ENCODE measurements at regions not wholly inside any gene's neighbourhood (a gene's known extent, or its start where the extent isn't known, plus 50 kb on each side); places are given as distances from the start of the nearest gene placed in this dataset.

- H3K9me3 ChIP-seq (ENCODE audit: control insufficient read depth, insufficient read depth, low read length), result no peaks in the 10 kb centered on the region
- H3K9me2 ChIP-seq (replicated peaks; ENCODE audit: control insufficient read depth, low read length), result no peaks in the 10 kb centered on the region
- no peak overlapping the region for H3K4me2 ChIP-seq (ENCODE audit: low read length)
- H3K27me3 ChIP-seq (ENCODE audit: control insufficient read depth, low read length), result no peaks in the 10 kb centered on the region
- no peaks in the 10 kb centered on the region for H3K4me1 ChIP-seq (ENCODE audit: control insufficient read depth, low read length)
- no peak overlapping the region for H3K4me3 ChIP-seq (ENCODE audit: low read length)
- TF ChIP-seq EZH2phosphoT487 (IDR thresholded peaks at IDR 0.05; ENCODE audit: borderline replicate concordance, low read length) (no peak), CTCF (IDR thresholded peaks at IDR 0.05; ENCODE audit: low read depth, low read length, poor library complexity, severe bottlenecking) (no peak)
- H3K27ac ChIP-seq (ENCODE audit: low read depth, low read length), result no peak overlapping the region
- no peaks in the 10 kb centered on the region for H3F3A ChIP-seq (ENCODE audit: control insufficient read depth, insufficient read depth)
- H4K20me1 ChIP-seq (ENCODE audit: control insufficient read depth, insufficient read depth, low read depth, low read length), result no peaks in the 10 kb centered on the region
- no peaks in the 10 kb centered on the region for H3K36me3 ChIP-seq (ENCODE audit: control insufficient read depth, low read length)
- no peaks in the 10 kb centered on the region for H3K79me2 ChIP-seq (ENCODE audit: control insufficient read depth, low read length)
Observed at GRCh38 chr1:8261398-8261762, 56.5 kb upstream of the SLC45A1 start.

- Histone ChIP-seq H3K4me2 (ENCODE audit: low read length) (no peak overlapping the region), H3K9me2 (replicated peaks; ENCODE audit: control insufficient read depth, low read length) (no peaks in the 10 kb centered on the region), H3K4me1 (ENCODE audit: control insufficient read depth, low read length) (no peaks in the 10 kb centered on the region), H4K20me1 (ENCODE audit: control insufficient read depth, insufficient read depth, low read depth, low read length) (no peaks in the 10 kb centered on the region), H3K9me3 (ENCODE audit: control insufficient read depth, insufficient read depth, low read length) (no peaks in the 10 kb centered on the region), H3K27ac (ENCODE audit: low read depth, low read length) (no peak overlapping the region), H3K27me3 (ENCODE audit: control insufficient read depth, low read length) (no peaks in the 10 kb centered on the region), H3K79me2 (ENCODE audit: control insufficient read depth, low read length) (no peaks in the 10 kb centered on the region), H3F3A (ENCODE audit: control insufficient read depth, insufficient read depth) (no peaks in the 10 kb centered on the region), H3K4me3 (ENCODE audit: low read length) (no peak overlapping the region), H3K36me3 (ENCODE audit: control insufficient read depth, low read length) (no peaks in the 10 kb centered on the region)
- no peak for TF ChIP-seq CTCF (IDR thresholded peaks at IDR 0.05; ENCODE audit: low read depth, low read length, poor library complexity, severe bottlenecking)
Observed at GRCh38 chr1:8259498-8260290, 58.2 kb upstream of the SLC45A1 start.

GRCh38 chr1:8257621-8258020, 60.3 kb upstream of the SLC45A1 start:
- no peak overlapping the region for H3K27ac ChIP-seq (ENCODE audit: low read depth, low read length)
- no peak overlapping the region for H3K4me3 ChIP-seq (ENCODE audit: low read length)
- no peaks in the 10 kb centered on the region for H3K27me3 ChIP-seq (ENCODE audit: control insufficient read depth, low read length)
- H3K4me1 ChIP-seq (ENCODE audit: control insufficient read depth, low read length), result no peaks in the 10 kb centered on the region
- TF ChIP-seq EZH2phosphoT487 (IDR thresholded peaks at IDR 0.05; ENCODE audit: borderline replicate concordance, low read length), result no peak
- no peak for TF ChIP-seq CTCF (IDR thresholded peaks at IDR 0.05; ENCODE audit: low read depth, low read length, poor library complexity, severe bottlenecking)
- no peak overlapping the region for H3K4me2 ChIP-seq (ENCODE audit: low read length)
- H4K20me1 ChIP-seq (ENCODE audit: control insufficient read depth, insufficient read depth, low read depth, low read length), result no peaks in the 10 kb centered on the region
- H3K9me3 ChIP-seq (ENCODE audit: control insufficient read depth, insufficient read depth, low read length), result no peaks in the 10 kb centered on the region
- H3K9me2 ChIP-seq (replicated peaks; ENCODE audit: control insufficient read depth, low read length), result no peaks in the 10 kb centered on the region
- no peaks in the 10 kb centered on the region for H3K79me2 ChIP-seq (ENCODE audit: control insufficient read depth, low read length)
- H3F3A ChIP-seq (ENCODE audit: control insufficient read depth, insufficient read depth), result no peaks in the 10 kb centered on the region
- no peaks in the 10 kb centered on the region for H3K36me3 ChIP-seq (ENCODE audit: control insufficient read depth, low read length)
